Prostate gland (tissue), 2 donors: ENCODE measurements at regions not wholly inside any gene's neighbourhood (a gene's known extent, or its start where the extent isn't known, plus 50 kb on each side); places are given as distances from the start of the nearest gene placed in this dataset.
"Not testable (repeated sequence)": the region's sequence is repeated elsewhere in the genome, so short reads cannot be mapped to it uniquely, and the experiment has no call there.

Experiments used
- DNase-seq: peaks from one replicate; pipeline ENCODE4 v3.0.0-alpha.2; 2019; ENCODE audit warnings: low spot score
- H3K27ac ChIP-seq, 2 donors: fragments of 200-600 bp; sonication (generic); 2 replicates each; pipeline ENCODE4 v1.5.1; 2017 to 2019
- H3K27me3 ChIP-seq: fragments of 200-600 bp; sonication (generic); replicated peaks from 2 replicates; pipeline ENCODE4 v1.5.1; 2019; ENCODE audit not compliant: insufficient read depth
- H3K36me3 ChIP-seq, 2 donors: fragments of 200-600 bp; sonication (generic); 1 replicate in 1 of 2; 2 replicates in 1 of 2; pipeline versions ENCODE4 v1.5.1 to v1.8.1; 2017 to 2019
- H3K4me1 ChIP-seq: fragments of 200-600 bp; sonication (generic); replicated peaks from 2 replicates; pipeline ENCODE4 v1.5.1; 2019
- H3K4me3 ChIP-seq, 2 donors: fragments of 200-600 bp; sonication (generic); 2 replicates each; pipeline ENCODE4 v1.5.1; 2017 to 2019
- H3K9me3 ChIP-seq: fragments of 200-600 bp; sonication (generic); 2 replicates; pipeline ENCODE4 v1.5.1; 2017
- CTCF ChIP-seq, 4 experiments: fragments of 200-600 bp in 2 of 4; fragments of 450-650 bp in 2 of 4; sonication (generic) in 2 of 4; IDR thresholded peaks; 1 replicate in 3 of 4; 2 replicates in 1 of 4; pipeline ENCODE4 v1.5.1; 2016 to 2019; ENCODE audit warnings: antibody characterized with exemption in 4 of 4, mild to moderate bottlenecking in 2 of 4, moderate library complexity in 2 of 4
- POLR2A ChIP-seq: fragments of 450-650 bp; IDR thresholded peaks from one replicate; pipeline ENCODE4 v1.6.1; 2016; ENCODE audit warnings: antibody characterized with exemption, mild to moderate bottlenecking
- POLR2AphosphoS5 ChIP-seq: sonication (generic); formaldehyde crosslinking; IDR thresholded peaks from one replicate; pipeline ENCODE4 v1.6.1; 2017; ENCODE audit warnings: antibody characterized with exemption
- WGBS: methylation state at CpG from one replicate; pipeline ENCODE4 v1.1.5; 2018; 5-methylcytosine and 5-hydroxymethylcytosine counted together
- intact Hi-C: fragments of 100-400 bp; cut with DNase I; formaldehyde crosslinking; loops from one replicate; pipeline ENCODE4 v1.14.2; 2022

GRCh38 chrX:112211459-112211858 lies 128.9 kb upstream of the TRPC5 start:
- Histone ChIP-seq H3K27me3 (no peaks in the 10 kb centered on the region), H3K9me3 (no peaks in the 10 kb centered on the region), H3K4me3 (no peak overlapping the region), H3K4me1 (no peaks in the 10 kb centered on the region), H3K36me3 (no peaks in the 10 kb centered on the region), H3K27ac (no peak overlapping the region)
- DNase-seq, result no peak
- 86% methylated on average over 3 of the region's 3 CpGs for WGBS
- TF ChIP-seq POLR2A (no peak), POLR2AphosphoS5 (no peak), CTCF (IDR thresholded peaks at IDR 0.05) (no peak)
- intact Hi-C loops, result no loop called here

- H3K27me3 ChIP-seq, result no peaks in the 10 kb centered on the region
Observed at GRCh38 chrX:112197840-112198239, 115.3 kb upstream of the TRPC5 start.

GRCh38 chrX:112190646-112191045 lies 108.1 kb upstream of the TRPC5 start:
- Histone ChIP-seq H3K36me3 (no peaks in the 10 kb centered on the region), H3K9me3 (no peaks in the 10 kb centered on the region), H3K27ac (no peak overlapping the region), H3K4me3 (no peak overlapping the region), H3K4me1 (no peaks in the 10 kb centered on the region), H3K27me3 (no peaks in the 10 kb centered on the region)
- WGBS, result 88% methylated on average over 2 of the region's 4 CpGs
- DNase-seq, result no peak
- no peak for TF ChIP-seq POLR2A
- no peak for TF ChIP-seq CTCF (IDR thresholded peaks at IDR 0.05)
- no peak for TF ChIP-seq POLR2AphosphoS5
- intact Hi-C loops, result no loop called here

More at GRCh38 chrX:112197840-112198239, 115.3 kb upstream of the TRPC5 start:
- no peaks in the 10 kb centered on the region for H3K36me3 ChIP-seq
- H3K27ac ChIP-seq, result no peak overlapping the region
- 51% methylated on average over 3 of the region's 3 CpGs for WGBS
- no peaks in the 10 kb centered on the region for H3K4me1 ChIP-seq
- TF ChIP-seq CTCF (IDR thresholded peaks at IDR 0.05) (no peak), POLR2A (no peak), POLR2AphosphoS5 (no peak)
- intact Hi-C loops, result no loop called here
- H3K4me3 ChIP-seq, result no peak overlapping the region
- H3K9me3 ChIP-seq, result no peaks in the 10 kb centered on the region
- DNase-seq, result no peak

- H3K27ac ChIP-seq, intact Hi-C loops, H3K27me3 ChIP-seq, H3K4me3 ChIP-seq, H3K4me1 ChIP-seq, H3K9me3 ChIP-seq, H3K36me3 ChIP-seq, DNase-seq: not testable (repeated sequence)
- WGBS, result 67% methylated on average over 1 of the region's 3 CpGs
Observed at GRCh38 chrX:112181361-112181760, 98.8 kb upstream of the TRPC5 start.

GRCh38 chrX:112164420-112164819 lies 81.8 kb upstream of the TRPC5 start:
- no peak for TF ChIP-seq POLR2A
- TF ChIP-seq CTCF (IDR thresholded peaks at IDR 0.05), result no peak
- TF ChIP-seq POLR2AphosphoS5, result no peak
- no peaks in the 10 kb centered on the region for H3K27me3 ChIP-seq
- intact Hi-C loops, result no loop called here

More at GRCh38 chrX:112164420-112164819, 81.8 kb upstream of the TRPC5 start:
- no peak for DNase-seq
- WGBS, result 92% methylated on average over 2 of the region's 2 CpGs
- H3K36me3 ChIP-seq, result no peaks in the 10 kb centered on the region
- H3K4me3 ChIP-seq, result no peak overlapping the region
- H3K4me1 ChIP-seq, result no peaks in the 10 kb centered on the region
- H3K9me3 ChIP-seq, result no peaks in the 10 kb centered on the region
- no peak overlapping the region for H3K27ac ChIP-seq
